Inflammatory macrophage (primary cell): ENCODE measurements at regions not wholly inside any gene's neighbourhood (a gene's known extent, or its start where the extent isn't known, plus 50 kb on each side); places are given as distances from the start of the nearest gene placed in this dataset.

Experiments
- DNase-seq, 2 donors: peaks; one replicate each; pipeline ENCODE4 v3.0.0-alpha.2; 2020 to 2022

- DNase-seq: no peak
Observed at GRCh38 chr14:87879389-87879788, 113.6 kb downstream of the GALC start.

GRCh38 chr14:87878959-87879358, 114.0 kb downstream of the GALC start:
- DNase-seq: no peak

GRCh38 chr14:87877877-87878276, 115.1 kb downstream of the GALC start:
- no peak for DNase-seq

- no peak for DNase-seq
Observed at GRCh38 chr14:87874676-87875075, 118.3 kb downstream of the GALC start.

- DNase-seq: no peak
Observed at GRCh38 chr14:87873741-87874140, 119.2 kb downstream of the GALC start.

GRCh38 chr14:87869619-87870583, 123.1 kb downstream of the GALC start:
- peak; percentile 39 to 41 for DNase-seq

GRCh38 chr14:87868920-87869319, 124.1 kb downstream of the GALC start:
- no peak for DNase-seq

- no peak for DNase-seq
Observed at GRCh38 chr14:87866116-87866515, 126.9 kb downstream of the GALC start.

GRCh38 chr14:87864356-87865270, 128.4 kb downstream of the GALC start:
- DNase-seq: no peak

- DNase-seq: no peak
Observed at GRCh38 chr14:87863047-87863446, 129.9 kb downstream of the GALC start.

- DNase-seq: no peak
Observed at GRCh38 chr14:87852107-87852506, 140.9 kb downstream of the GALC start.

GRCh38 chr14:87851190-87851589, 141.8 kb downstream of the GALC start:
- no peak for DNase-seq

GRCh38 chr14:87847216-87847755, 145.7 kb downstream of the GALC start:
- DNase-seq: no peak

- no peak for DNase-seq
Observed at GRCh38 chr14:87840906-87841305, 152.1 kb downstream of the GALC start.

GRCh38 chr14:87838931-87839330, 154.1 kb downstream of the GALC start:
- no peak for DNase-seq

GRCh38 chr14:87837296-87837695, 155.7 kb downstream of the GALC start:
- DNase-seq: no peak

- DNase-seq: no peak
Observed at GRCh38 chr14:87834594-87834993, 158.4 kb downstream of the GALC start.

GRCh38 chr14:87833026-87833425, 160.0 kb downstream of the GALC start:
- no peak for DNase-seq

- no peak for DNase-seq
Observed at GRCh38 chr14:87830443-87831096, 162.4 kb downstream of the GALC start.

- no peak for DNase-seq
Observed at GRCh38 chr14:87829543-87829942, 163.4 kb downstream of the GALC start.

GRCh38 chr14:87824266-87824665, 168.7 kb downstream of the GALC start:
- no peak for DNase-seq

- DNase-seq: no peak
Observed at GRCh38 chr14:87816416-87816815, 176.6 kb downstream of the GALC start.

- no peak for DNase-seq
Observed at GRCh38 chr14:87815121-87815520, 177.9 kb downstream of the GALC start.
